HCT116 (cell line): ENCODE measurements at regions not wholly inside any gene's neighbourhood (a gene's known extent, or its start where the extent isn't known, plus 50 kb on each side); places are given as distances from the start of the nearest gene placed in this dataset.
A peak's percentile ranks its signal among the peaks of the same experiment; 100 is the strongest.

Source experiments
- ATAC-seq: fragments of 200-7000 bp; cut with Tn5 transposase; 2 replicates; pipeline ENCODE4 v1.9.1; 2020; ENCODE audit warnings: mild to moderate bottlenecking, moderate library complexity
- BruUV-seq: library from RNA; stranded (reverse); fragments of 400-500 nt; replicated peaks from 2 replicates; lab custom pipeline; 2021; lab: Mats Ljungman, UMichigan
- CTCF ChIA-PET: fragments of 300-600 bp; sonication (Branson Sonifier 250); formaldehyde crosslinking; loops from one replicate; lab custom pipeline; 2021; ENCODE audit warnings: antibody characterized with exemption; lab: Charles Lee
- POLR2A ChIA-PET: fragments of 300-600, 350-600 bp; sonication (Branson Sonifier 250); formaldehyde crosslinking; loops from one replicate; lab custom pipeline; 2021; ENCODE audit warnings: antibody characterized with exemption; lab: Charles Lee
- RAD21 ChIA-PET, 2 experiments: fragments of 300-600 bp; sonication (Branson Sonifier 250); formaldehyde crosslinking; loops; one replicate each; lab custom pipeline; 2023; ENCODE audit warnings: low total read pairs in 2 of 2; ENCODE audit not compliant: uncharacterized antibody in 2 of 2, unreplicated experiment in 2 of 2, low non-redundant PET in 1 of 2; lab: Charles Lee
- DNase-seq: peaks from one replicate; pipeline ENCODE4 v3.0.0-alpha.2; 2010; ENCODE audit warnings: low read depth, low spot score
- H2AFZ ChIP-seq: fragments of 200-600 bp; shearing (Covaris generic), sonication (generic); 2 replicates; pipeline ENCODE4 v1.6.1; 2017; ENCODE audit warnings: low read depth, mixed run types, mixed read lengths, antibody characterized with exemption, low read length; ENCODE audit not compliant: poor library complexity, severe bottlenecking
- H3K27ac ChIP-seq: 2 replicates; pipeline ENCODE4 v1.5.1; 2012; ENCODE audit warnings: low read depth, low read length
- H3K27me3 ChIP-seq: fragments of 200-600 bp; sonication (generic); 2 replicates; pipeline ENCODE4 v1.6.1; 2016; ENCODE audit warnings: mixed run types, low read length, mixed read lengths; ENCODE audit not compliant: insufficient read depth
- H3K36me3 ChIP-seq, 2 experiments: fragments of 200-500 bp in 1 of 2; fragments of 200-600 bp in 1 of 2; sonication (Bioruptor generic) in 1 of 2; sonication (generic) in 1 of 2; 2 replicates each; pipeline versions ENCODE4 v1.5.1 to v1.6.1; 2014 to 2016; ENCODE audit warnings: low read length in 2 of 2, inconsistent platforms in 1 of 2, mixed read lengths in 1 of 2, mixed run types in 1 of 2; ENCODE audit not compliant: insufficient read depth in 2 of 2, control insufficient read depth in 1 of 2
- H3K4me1 ChIP-seq, 2 experiments: fragments of 200-600 bp in 1 of 2; sonication (generic) in 1 of 2; 2 replicates each; pipeline versions ENCODE4 v1.5.1 to v1.6.1; 2012 to 2017; ENCODE audit warnings: low read length in 2 of 2, inconsistent platforms in 1 of 2, mild to moderate bottlenecking in 1 of 2, mixed read lengths in 1 of 2, mixed run types in 1 of 2, moderate library complexity in 1 of 2; ENCODE audit not compliant: insufficient read depth in 2 of 2, control insufficient read depth in 1 of 2
- H3K4me2 ChIP-seq: fragments of 200-600 bp; sonication (generic); 2 replicates; pipeline ENCODE4 v1.6.1; 2017; ENCODE audit warnings: mixed run types, low read length, mixed read lengths
- H3K4me3 ChIP-seq, 2 experiments: fragments of 200-600 bp in 1 of 2; sonication (generic) in 1 of 2; replicated peaks in 1 of 2; 2 replicates each; pipeline ENCODE4 v1.5.1; 2011 to 2016; ENCODE audit warnings: low read length in 2 of 2, control low read depth in 1 of 2, low read depth in 1 of 2, mild to moderate bottlenecking in 1 of 2, mixed read lengths in 1 of 2, mixed run types in 1 of 2
- H3K79me2 ChIP-seq: fragments of 200-600 bp; sonication (generic); 2 replicates; pipeline ENCODE4 v1.6.1; 2017; ENCODE audit warnings: mild to moderate bottlenecking, mixed run types, low read length, moderate library complexity, mixed read lengths; ENCODE audit not compliant: insufficient read depth
- H3K9ac ChIP-seq: fragments of 200-600 bp; sonication (generic); 2 replicates; pipeline ENCODE4 v1.6.1; 2016; ENCODE audit warnings: low read length, mixed read lengths
- H3K9me2 ChIP-seq: fragments of 200-600 bp; sonication (generic), shearing (Covaris generic); 2 replicates; pipeline ENCODE4 v1.6.1; 2017; ENCODE audit warnings: mixed run types, mild to moderate bottlenecking, moderate library complexity; ENCODE audit not compliant: insufficient read depth
- H3K9me3 ChIP-seq, 2 experiments: fragments of 200-500 bp in 1 of 2; fragments of 200-600 bp in 1 of 2; sonication (Bioruptor generic) in 1 of 2; sonication (generic) in 1 of 2; 2 replicates each; pipeline ENCODE4 v1.6.1; 2014 to 2017; ENCODE audit warnings: low read length in 2 of 2, mixed read lengths in 2 of 2, inconsistent platforms in 1 of 2, low read depth in 1 of 2, mild to moderate bottlenecking in 1 of 2, mixed run types in 1 of 2, moderate library complexity in 1 of 2; ENCODE audit not compliant: control insufficient read depth in 1 of 2, insufficient read depth in 1 of 2
- H4K20me1 ChIP-seq: fragments of 200-600 bp; sonication (generic), shearing (Covaris generic); 2 replicates; pipeline ENCODE4 v1.6.1; 2017; ENCODE audit warnings: mixed run types, mild to moderate bottlenecking, moderate library complexity; ENCODE audit not compliant: insufficient read depth
- CEBPB ChIP-seq: IDR thresholded peaks from 2 replicates; pipeline ENCODE4 v1.6.1; 2012; ENCODE audit warnings: low read depth
- EGR1 ChIP-seq: IDR thresholded peaks from 2 replicates; pipeline ENCODE4 v1.6.1; 2012; ENCODE audit warnings: low read depth
- EZH2phosphoT487 ChIP-seq: fragments of 200-600 bp; IDR thresholded peaks from 2 replicates; pipeline ENCODE4 v1.6.1; 2018; ENCODE audit warnings: antibody characterized with exemption, borderline replicate concordance
- SIN3A ChIP-seq: IDR thresholded peaks from 2 replicates; pipeline ENCODE4 v1.6.1; 2012; ENCODE audit warnings: low read depth
- SP1 ChIP-seq: IDR thresholded peaks from 2 replicates; pipeline ENCODE4 v1.6.1; 2012; ENCODE audit warnings: low read depth
- TCF7L2 ChIP-seq: IDR thresholded peaks from 2 replicates; pipeline ENCODE4 v1.7.0; 2011; ENCODE audit warnings: borderline replicate concordance, inconsistent platforms; ENCODE audit not compliant: insufficient read depth, insufficient read length; ENCODE audit errors: extremely low read depth
- YY1 ChIP-seq: IDR thresholded peaks from 2 replicates; pipeline ENCODE4 v1.6.1; 2011; ENCODE audit warnings: low read length, low read depth, moderate library complexity, mild to moderate bottlenecking; ENCODE audit not compliant: insufficient replicate concordance; ENCODE audit errors: extremely low read depth
- ZFX ChIP-seq: fragments of 450-650 bp; IDR thresholded peaks from 2 replicates; pipeline ENCODE4 v1.6.1; 2017
- intact Hi-C: fragments of 100-400 bp; cut with micrococcal nuclease; formaldehyde crosslinking; loops from 2 replicates; pipeline ENCODE4 v1.10.0; 2022
- TF ChIP-seq, protein P1 (sequence below): IDR thresholded peaks from 2 replicates; pipeline ENCODE4 v1.6.1; 2012
- TF ChIP-seq, protein P2 (sequence below), 3 experiments: fragments of 200-600 bp in 1 of 3; sonication (generic) in 1 of 3; IDR thresholded peaks in 2 of 3; conservative IDR thresholded peaks in 1 of 3; 2 replicates each; pipeline ENCODE4 v1.5.1; 2012 to 2017; ENCODE audit warnings: low read depth in 2 of 3, low read length in 2 of 3, antibody characterized with exemption in 1 of 3, borderline replicate concordance in 1 of 3, control low read depth in 1 of 3, mild to moderate bottlenecking in 1 of 3, mixed read lengths in 1 of 3, mixed run types in 1 of 3, moderate library complexity in 1 of 3; ENCODE audit not compliant: insufficient read depth in 1 of 3
- TF ChIP-seq, protein P3 (sequence below): IDR thresholded peaks from 2 replicates; pipeline ENCODE4 v1.6.1; 2011; ENCODE audit warnings: mild to moderate bottlenecking, low read length, moderate library complexity; ENCODE audit not compliant: insufficient replicate concordance; ENCODE audit errors: extremely low read depth
- TF ChIP-seq, protein P4 (sequence below): IDR thresholded peaks from 2 replicates; pipeline ENCODE4 v1.6.1; 2012; ENCODE audit warnings: low read depth

DNA sequence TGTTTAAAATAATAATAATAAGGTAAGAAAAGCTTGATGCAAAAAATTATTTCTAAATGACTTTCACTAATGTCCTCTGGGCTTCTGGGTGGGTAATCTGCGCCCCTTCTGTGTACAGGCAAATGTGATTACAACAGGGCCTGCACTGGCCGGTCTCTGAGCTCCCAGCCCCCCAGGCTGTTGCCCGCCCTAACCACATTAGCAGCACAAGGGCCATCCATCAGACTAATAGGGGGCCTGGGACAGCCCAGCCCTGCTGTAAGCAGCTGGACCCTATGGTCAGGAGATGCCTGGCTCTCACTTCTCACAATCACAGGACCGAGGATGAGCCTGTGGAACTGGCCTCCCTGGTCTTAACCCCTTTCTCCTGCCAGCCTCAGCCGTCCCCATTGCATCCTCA, 388.4 kb downstream of the BUD13 start (continued):
- TF ChIP-seq EGR1 = no peak
- TF ChIP-seq, protein P1, sequence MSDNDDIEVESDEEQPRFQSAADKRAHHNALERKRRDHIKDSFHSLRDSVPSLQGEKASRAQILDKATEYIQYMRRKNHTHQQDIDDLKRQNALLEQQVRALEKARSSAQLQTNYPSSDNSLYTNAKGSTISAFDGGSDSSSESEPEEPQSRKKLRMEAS = no peak
- TF ChIP-seq, protein P2, sequence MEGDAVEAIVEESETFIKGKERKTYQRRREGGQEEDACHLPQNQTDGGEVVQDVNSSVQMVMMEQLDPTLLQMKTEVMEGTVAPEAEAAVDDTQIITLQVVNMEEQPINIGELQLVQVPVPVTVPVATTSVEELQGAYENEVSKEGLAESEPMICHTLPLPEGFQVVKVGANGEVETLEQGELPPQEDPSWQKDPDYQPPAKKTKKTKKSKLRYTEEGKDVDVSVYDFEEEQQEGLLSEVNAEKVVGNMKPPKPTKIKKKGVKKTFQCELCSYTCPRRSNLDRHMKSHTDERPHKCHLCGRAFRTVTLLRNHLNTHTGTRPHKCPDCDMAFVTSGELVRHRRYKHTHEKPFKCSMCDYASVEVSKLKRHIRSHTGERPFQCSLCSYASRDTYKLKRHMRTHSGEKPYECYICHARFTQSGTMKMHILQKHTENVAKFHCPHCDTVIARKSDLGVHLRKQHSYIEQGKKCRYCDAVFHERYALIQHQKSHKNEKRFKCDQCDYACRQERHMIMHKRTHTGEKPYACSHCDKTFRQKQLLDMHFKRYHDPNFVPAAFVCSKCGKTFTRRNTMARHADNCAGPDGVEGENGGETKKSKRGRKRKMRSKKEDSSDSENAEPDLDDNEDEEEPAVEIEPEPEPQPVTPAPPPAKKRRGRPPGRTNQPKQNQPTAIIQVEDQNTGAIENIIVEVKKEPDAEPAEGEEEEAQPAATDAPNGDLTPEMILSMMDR (IDR thresholded peaks at IDR 0.05 in 2 of 3, conservative IDR thresholded peaks at IDR 0.05 in 1 of 3; ENCODE audit: borderline replicate concordance in 1 of 3, insufficient read depth in 1 of 3, low read depth in 2 of 3, low read length in 2 of 3) = no peak

DNA sequence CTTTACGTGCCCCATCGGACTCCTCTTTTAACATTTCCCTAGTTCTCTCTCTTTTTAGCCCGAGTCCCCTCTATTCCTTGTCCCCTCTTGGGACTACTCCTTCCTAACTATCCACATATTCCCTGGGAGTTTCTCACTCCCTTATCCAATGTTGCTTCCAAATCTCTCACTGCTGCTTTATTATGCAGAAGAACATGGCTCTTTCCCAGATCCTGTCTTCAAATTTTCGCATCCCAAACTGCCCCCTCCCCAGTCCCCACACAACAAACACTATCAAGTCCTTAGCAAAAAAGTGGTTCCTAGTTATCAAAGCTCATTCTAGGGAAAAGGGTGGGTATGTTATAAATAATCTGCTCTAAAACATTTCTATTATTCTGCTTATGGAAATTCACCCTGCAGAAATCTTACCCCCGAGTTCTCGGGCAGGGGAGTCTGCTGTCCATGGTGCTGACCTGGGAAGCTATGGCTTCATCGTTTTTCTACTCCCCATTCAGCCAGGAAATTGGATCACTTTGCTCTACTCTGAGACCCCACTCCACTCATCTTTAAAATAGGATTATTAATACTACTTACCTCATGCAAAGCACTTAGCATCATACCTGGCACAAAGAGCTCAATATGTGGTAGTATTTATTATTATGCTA, 393.5 kb downstream of the BUD13 start:
- Histone ChIP-seq H3K27me3 (peaks cover 4% of the 10 kb centered on the region; the same call in 1 of the 2 replicates), H3K4me2 (no peak overlapping the region), H3K36me3 (no peaks in the 10 kb centered on the region), H3K79me2 (no peaks in the 10 kb centered on the region), H2AFZ (no peak overlapping the region), H3K27ac (no peak overlapping the region), H4K20me1 (no peaks in the 10 kb centered on the region)
- no peak for DNase-seq
- ChIA-PET POLR2A (no interaction called here), RAD21 (no interaction called here)
- TF ChIP-seq SP1 (no peak), CEBPB (no peak), SIN3A (no peak), YY1 (no peak), ZFX (no peak), EZH2phosphoT487 (no peak), TCF7L2 (no peak)
- TF ChIP-seq, protein P3, sequence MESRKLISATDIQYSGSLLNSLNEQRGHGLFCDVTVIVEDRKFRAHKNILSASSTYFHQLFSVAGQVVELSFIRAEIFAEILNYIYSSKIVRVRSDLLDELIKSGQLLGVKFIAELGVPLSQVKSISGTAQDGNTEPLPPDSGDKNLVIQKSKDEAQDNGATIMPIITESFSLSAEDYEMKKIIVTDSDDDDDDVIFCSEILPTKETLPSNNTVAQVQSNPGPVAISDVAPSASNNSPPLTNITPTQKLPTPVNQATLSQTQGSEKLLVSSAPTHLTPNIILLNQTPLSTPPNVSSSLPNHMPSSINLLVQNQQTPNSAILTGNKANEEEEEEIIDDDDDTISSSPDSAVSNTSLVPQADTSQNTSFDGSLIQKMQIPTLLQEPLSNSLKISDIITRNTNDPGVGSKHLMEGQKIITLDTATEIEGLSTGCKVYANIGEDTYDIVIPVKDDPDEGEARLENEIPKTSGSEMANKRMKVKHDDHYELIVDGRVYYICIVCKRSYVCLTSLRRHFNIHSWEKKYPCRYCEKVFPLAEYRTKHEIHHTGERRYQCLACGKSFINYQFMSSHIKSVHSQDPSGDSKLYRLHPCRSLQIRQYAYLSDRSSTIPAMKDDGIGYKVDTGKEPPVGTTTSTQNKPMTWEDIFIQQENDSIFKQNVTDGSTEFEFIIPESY = no peak
- TF ChIP-seq, protein P4, sequence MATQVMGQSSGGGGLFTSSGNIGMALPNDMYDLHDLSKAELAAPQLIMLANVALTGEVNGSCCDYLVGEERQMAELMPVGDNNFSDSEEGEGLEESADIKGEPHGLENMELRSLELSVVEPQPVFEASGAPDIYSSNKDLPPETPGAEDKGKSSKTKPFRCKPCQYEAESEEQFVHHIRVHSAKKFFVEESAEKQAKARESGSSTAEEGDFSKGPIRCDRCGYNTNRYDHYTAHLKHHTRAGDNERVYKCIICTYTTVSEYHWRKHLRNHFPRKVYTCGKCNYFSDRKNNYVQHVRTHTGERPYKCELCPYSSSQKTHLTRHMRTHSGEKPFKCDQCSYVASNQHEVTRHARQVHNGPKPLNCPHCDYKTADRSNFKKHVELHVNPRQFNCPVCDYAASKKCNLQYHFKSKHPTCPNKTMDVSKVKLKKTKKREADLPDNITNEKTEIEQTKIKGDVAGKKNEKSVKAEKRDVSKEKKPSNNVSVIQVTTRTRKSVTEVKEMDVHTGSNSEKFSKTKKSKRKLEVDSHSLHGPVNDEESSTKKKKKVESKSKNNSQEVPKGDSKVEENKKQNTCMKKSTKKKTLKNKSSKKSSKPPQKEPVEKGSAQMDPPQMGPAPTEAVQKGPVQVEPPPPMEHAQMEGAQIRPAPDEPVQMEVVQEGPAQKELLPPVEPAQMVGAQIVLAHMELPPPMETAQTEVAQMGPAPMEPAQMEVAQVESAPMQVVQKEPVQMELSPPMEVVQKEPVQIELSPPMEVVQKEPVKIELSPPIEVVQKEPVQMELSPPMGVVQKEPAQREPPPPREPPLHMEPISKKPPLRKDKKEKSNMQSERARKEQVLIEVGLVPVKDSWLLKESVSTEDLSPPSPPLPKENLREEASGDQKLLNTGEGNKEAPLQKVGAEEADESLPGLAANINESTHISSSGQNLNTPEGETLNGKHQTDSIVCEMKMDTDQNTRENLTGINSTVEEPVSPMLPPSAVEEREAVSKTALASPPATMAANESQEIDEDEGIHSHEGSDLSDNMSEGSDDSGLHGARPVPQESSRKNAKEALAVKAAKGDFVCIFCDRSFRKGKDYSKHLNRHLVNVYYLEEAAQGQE = peak; percentile 87
- TF ChIP-seq, all 23 proteins: peak for 1
- Histone ChIP-seq H3K4me3 (no peak overlapping the region), H3K9ac (no peak overlapping the region), H3K9me3 (no peaks in the 10 kb centered on the region), H3K4me1 (no peaks in the 10 kb centered on the region), H3K9me2 (no peaks in the 10 kb centered on the region)
- CTCF ChIA-PET = no interaction called here
- intact Hi-C loops = no loop called here
- no peak for ATAC-seq
- BruUV-seq = no TSS peak
